HEK293T (cell line): ENCODE measurements at regions not wholly inside any gene's neighbourhood (a gene's known extent, or its start where the extent isn't known, plus 50 kb on each side); places are given as distances from the start of the nearest gene placed in this dataset.

Experiments
- CTCF ChIA-PET: fragments of 350-600 bp; formaldehyde crosslinking; extraction: SDS; loops from one replicate; lab custom pipeline; 2021; ENCODE audit warnings: antibody characterized with exemption, inconsistent platforms; lab: Yijun Ruan, JAX
- POLR2A ChIA-PET: fragments of 350-600 bp; formaldehyde crosslinking; extraction: SDS; loops from one replicate; lab custom pipeline; 2020; ENCODE audit warnings: antibody characterized with exemption, inconsistent platforms; lab: Yijun Ruan, JAX
- DNase-seq: peaks from one replicate; pipeline ENCODE4 v3.0.0; 2012; ENCODE audit warnings: mixed read lengths; ENCODE audit errors: extremely low spot score
- ARNT ChIP-seq: fragments of 450-650 bp; IDR thresholded peaks from 2 replicates; pipeline ENCODE4 v1.6.1; 2017; ENCODE audit warnings: mild to moderate bottlenecking
- BHLHE40 ChIP-seq: fragments of 450-650 bp; IDR thresholded peaks from 2 replicates; pipeline ENCODE4 v1.6.1; 2016; ENCODE audit warnings: mild to moderate bottlenecking, moderate library complexity, borderline replicate concordance
- CTBP1 ChIP-seq: fragments of 450-650 bp; IDR thresholded peaks from 2 replicates; pipeline ENCODE4 v1.6.1; 2016; ENCODE audit warnings: borderline replicate concordance
- ELF4 ChIP-seq: fragments of 450-650 bp; IDR thresholded peaks from 2 replicates; pipeline ENCODE4 v1.6.1; 2017; ENCODE audit warnings: antibody characterized with exemption
- FOXA1 ChIP-seq: fragments of 450-650 bp; IDR thresholded peaks from 2 replicates; pipeline ENCODE4 v1.6.1; 2016; ENCODE audit warnings: mild to moderate bottlenecking
- FOXK2 ChIP-seq: fragments of 450-650 bp; IDR thresholded peaks from 2 replicates; pipeline ENCODE4 v1.6.1; 2016; ENCODE audit warnings: mild to moderate bottlenecking
- FOXM1 ChIP-seq: fragments of 450-650 bp; IDR thresholded peaks from 2 replicates; pipeline ENCODE4 v1.6.1; 2017; ENCODE audit warnings: mild to moderate bottlenecking, borderline replicate concordance
- HDGF ChIP-seq: fragments of 450-650 bp; IDR thresholded peaks from 2 replicates; pipeline ENCODE4 v1.6.1; 2017; ENCODE audit warnings: antibody characterized with exemption, borderline replicate concordance
- L3MBTL2 ChIP-seq: fragments of 450-650 bp; conservative IDR thresholded peaks from 2 replicates; pipeline ENCODE4 v1.6.1; 2016; ENCODE audit warnings: mild to moderate bottlenecking
- LEF1 ChIP-seq: fragments of 450-650 bp; IDR thresholded peaks from 2 replicates; pipeline ENCODE4 v1.6.1; 2017; ENCODE audit warnings: mild to moderate bottlenecking, borderline replicate concordance
- NFRKB ChIP-seq: fragments of 450-650 bp; IDR thresholded peaks from 2 replicates; pipeline ENCODE4 v1.6.1; 2016; ENCODE audit warnings: mild to moderate bottlenecking, moderate library complexity
- PKNOX1 ChIP-seq: fragments of 450-650 bp; IDR thresholded peaks from 2 replicates; pipeline ENCODE4 v1.6.1; 2016
- SP1 ChIP-seq: fragments of 450-650 bp; IDR thresholded peaks from 2 replicates; pipeline ENCODE4 v1.6.1; 2017
- SUZ12 ChIP-seq: fragments of 450-650 bp; IDR thresholded peaks from 2 replicates; pipeline ENCODE4 v1.6.1; 2016; ENCODE audit warnings: mild to moderate bottlenecking
- TARDBP ChIP-seq: fragments of 450-650 bp; IDR thresholded peaks from 2 replicates; pipeline ENCODE4 v1.6.1; 2016
- ZNF384 ChIP-seq: fragments of 450-650 bp; IDR thresholded peaks from 2 replicates; pipeline ENCODE4 v1.6.1; 2016

- TF ChIP-seq HDGF (no peak), TARDBP (no peak), PKNOX1 (no peak), ELF4 (no peak), BHLHE40 (no peak), L3MBTL2 (no peak), FOXM1 (no peak), ARNT (no peak), FOXK2 (no peak), CTBP1 (no peak), FOXA1 (no peak), SP1 (no peak), LEF1 (no peak), SUZ12 (no peak), ZNF384 (no peak)
- ChIA-PET CTCF (no interaction called here), POLR2A (no interaction called here)
- no peak for DNase-seq
These were observed 93.6 kb upstream of the ACTRT2 start for GRCh38 chr1:2927393-2928360.

- ChIA-PET CTCF (no interaction called here), POLR2A (no interaction called here)
- no peak for DNase-seq
- TF ChIP-seq PKNOX1 (no peak), FOXA1 (no peak), TARDBP (no peak), CTBP1 (no peak), ELF4 (no peak), FOXM1 (no peak)
These were observed 92.6 kb upstream of the ACTRT2 start for GRCh38 chr1:2928366-2929325.

- ChIA-PET CTCF (no interaction called here), POLR2A (no interaction called here)
- no peak for TF ChIP-seq FOXM1
- no peak for TF ChIP-seq NFRKB
- TF ChIP-seq CTBP1, result no peak
- no peak for TF ChIP-seq ZNF384
- no peak for TF ChIP-seq PKNOX1
- no peak for TF ChIP-seq LEF1
- TF ChIP-seq HDGF, result no peak
- no peak for TF ChIP-seq SP1
- DNase-seq, result no peak
These were observed 91.9 kb upstream of the ACTRT2 start for GRCh38 chr1:2929335-2929734.

- ChIA-PET POLR2A (no interaction called here), CTCF (no interaction called here)
- TF ChIP-seq ARNT (no peak), HDGF (no peak), SP1 (no peak), FOXM1 (no peak)
These were observed 91.1 kb upstream of the ACTRT2 start for GRCh38 chr1:2930016-2930815.

GRCh38 chr1:2930913-2931723 is 90.1 kb upstream of the ACTRT2 start:
- ChIA-PET CTCF (no interaction called here), POLR2A (no interaction called here)
- DNase-seq, result no peak
- TF ChIP-seq ARNT (no peak), CTBP1 (no peak), ELF4 (no peak), ZNF384 (no peak), HDGF (no peak), FOXK2 (no peak), L3MBTL2 (no peak), BHLHE40 (no peak), TARDBP (no peak), PKNOX1 (no peak), SP1 (no peak)

More at GRCh38 chr1:2930016-2930815, 91.1 kb upstream of the ACTRT2 start:
- DNase-seq, result no peak
